ENCODE measurements at regions not wholly inside any gene's neighbourhood (a gene's known extent, or its start where the extent isn't known, plus 50 kb on each side); places are given as distances from the start of the nearest gene placed in this dataset.

DNA sequence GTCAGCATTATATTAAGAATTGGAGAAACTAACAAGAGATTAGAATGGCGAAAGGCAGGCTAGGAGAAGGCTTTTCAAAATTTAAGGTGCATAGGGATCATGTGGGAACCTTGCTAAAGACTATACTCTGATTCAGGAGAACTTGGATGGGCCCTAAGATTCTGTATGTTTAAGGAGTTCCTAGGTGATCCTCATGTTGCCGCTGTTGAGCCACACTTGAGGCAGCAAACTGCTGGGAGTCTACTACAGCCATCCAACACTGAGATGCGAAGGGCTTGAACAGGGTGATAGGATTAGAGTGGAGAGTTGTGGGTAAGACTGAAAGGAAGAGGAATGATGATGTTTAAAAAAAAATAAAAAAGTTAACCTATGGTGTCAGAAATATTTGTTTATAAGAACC is 1013.2 kb downstream of the MRPL39 start:
- H3K79me2 ChIP-seq (ENCODE audit: control insufficient read depth, insufficient read depth, low read length), result no peaks in the 10 kb centered on the region
- no peak overlapping the region for H3K9ac ChIP-seq (ENCODE audit: control insufficient read depth, extremely low read depth, insufficient read depth, low read length)
- no peaks in the 10 kb centered on the region for H3K27me3 ChIP-seq (ENCODE audit: control insufficient read depth, extremely low read depth, insufficient read depth, low read length)
- dilution Hi-C loops (cut with MboI; ENCODE audit: extremely low pct_ligation_motif_present, low sequenced_read_pairs), result no loop called here
- peaks cover 2% of the 10 kb centered on the region for H3K9me3 ChIP-seq (ENCODE audit: control insufficient read depth, low read depth, low read length)
- FAIRE-seq, result no peak
- H3K4me2 ChIP-seq (ENCODE audit: control insufficient read depth, extremely low read depth, insufficient read depth, low read depth, low read length), result no peak overlapping the region
- H3K4me3 ChIP-seq (ENCODE audit: control insufficient read depth in 2 of 3, extremely low read depth in 1 of 3, insufficient read depth in 2 of 3, low read depth in 1 of 3, low read length in 3 of 3), result no peak overlapping the region
- no peaks in the 10 kb centered on the region for H3K9me1 ChIP-seq (ENCODE audit: control insufficient read depth, extremely low read depth, insufficient read depth, low read length)
- no peaks in the 10 kb centered on the region for H4K20me1 ChIP-seq (ENCODE audit: control insufficient read depth, extremely low read depth, insufficient read depth, low read length)
- H3K27ac ChIP-seq (ENCODE audit: control insufficient read depth, insufficient read depth, low read length), result no peak overlapping the region
- no peaks in the 10 kb centered on the region for H3K36me3 ChIP-seq (ENCODE audit: control insufficient read depth in 2 of 2, extremely low read depth in 1 of 2, insufficient read depth in 2 of 2, low read length in 2 of 2)
- H3K4me1 ChIP-seq (ENCODE audit: control insufficient read depth, extremely low read depth, insufficient read depth, low read length), result no peaks in the 10 kb centered on the region
- TF ChIP-seq, protein P1, sequence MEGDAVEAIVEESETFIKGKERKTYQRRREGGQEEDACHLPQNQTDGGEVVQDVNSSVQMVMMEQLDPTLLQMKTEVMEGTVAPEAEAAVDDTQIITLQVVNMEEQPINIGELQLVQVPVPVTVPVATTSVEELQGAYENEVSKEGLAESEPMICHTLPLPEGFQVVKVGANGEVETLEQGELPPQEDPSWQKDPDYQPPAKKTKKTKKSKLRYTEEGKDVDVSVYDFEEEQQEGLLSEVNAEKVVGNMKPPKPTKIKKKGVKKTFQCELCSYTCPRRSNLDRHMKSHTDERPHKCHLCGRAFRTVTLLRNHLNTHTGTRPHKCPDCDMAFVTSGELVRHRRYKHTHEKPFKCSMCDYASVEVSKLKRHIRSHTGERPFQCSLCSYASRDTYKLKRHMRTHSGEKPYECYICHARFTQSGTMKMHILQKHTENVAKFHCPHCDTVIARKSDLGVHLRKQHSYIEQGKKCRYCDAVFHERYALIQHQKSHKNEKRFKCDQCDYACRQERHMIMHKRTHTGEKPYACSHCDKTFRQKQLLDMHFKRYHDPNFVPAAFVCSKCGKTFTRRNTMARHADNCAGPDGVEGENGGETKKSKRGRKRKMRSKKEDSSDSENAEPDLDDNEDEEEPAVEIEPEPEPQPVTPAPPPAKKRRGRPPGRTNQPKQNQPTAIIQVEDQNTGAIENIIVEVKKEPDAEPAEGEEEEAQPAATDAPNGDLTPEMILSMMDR (optimal IDR thresholded peaks at IDR 0.05 in 1 of 3, IDR thresholded peaks at IDR 0.05 in 1 of 3, conservative IDR thresholded peaks at IDR 0.05 in 1 of 3; ENCODE audit: extremely low read depth in 1 of 3, insufficient read depth in 2 of 3, low read length in 3 of 3), result no peak
- TF ChIP-seq EZH2 (IDR thresholded peaks at IDR 0.05; ENCODE audit: low read length), result no peak
- DNase-seq (ENCODE audit: low read depth, low spot score), result no peak
- H2AFZ ChIP-seq (ENCODE audit: control insufficient read depth, low read length), result no peak overlapping the region

DNA sequence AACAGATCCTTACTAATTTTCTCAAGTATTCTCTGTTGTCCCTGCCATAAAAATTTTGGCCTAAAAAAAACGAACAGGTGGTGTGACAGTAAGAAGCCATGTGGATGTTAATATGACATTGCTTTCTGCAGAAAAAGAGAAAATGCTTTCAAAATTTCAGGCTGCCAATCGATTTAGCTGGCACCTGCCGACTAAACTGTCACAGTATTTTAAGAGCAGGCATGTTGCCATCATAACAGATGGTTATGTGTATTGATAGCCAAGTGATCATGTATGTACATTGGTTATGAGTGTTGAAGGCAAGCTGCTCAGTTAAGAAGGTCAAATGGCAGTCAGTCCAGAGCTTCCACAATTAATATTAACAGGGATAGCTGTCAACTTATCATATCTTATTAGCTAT is 1017.0 kb downstream of the MRPL39 start:
- Histone ChIP-seq H2AFZ (ENCODE audit: control insufficient read depth, low read length) (no peak overlapping the region), H3K4me3 (ENCODE audit: control insufficient read depth in 2 of 3, extremely low read depth in 1 of 3, insufficient read depth in 2 of 3, low read depth in 1 of 3, low read length in 3 of 3) (no peak overlapping the region), H3K79me2 (ENCODE audit: control insufficient read depth, insufficient read depth, low read length) (no peaks in the 10 kb centered on the region), H3K9me3 (ENCODE audit: control insufficient read depth, low read depth, low read length) (peaks cover 2% of the 10 kb centered on the region), H3K27me3 (ENCODE audit: control insufficient read depth, extremely low read depth, insufficient read depth, low read length) (no peaks in the 10 kb centered on the region), H4K20me1 (ENCODE audit: control insufficient read depth, extremely low read depth, insufficient read depth, low read length) (no peaks in the 10 kb centered on the region), H3K4me2 (ENCODE audit: control insufficient read depth, extremely low read depth, insufficient read depth, low read depth, low read length) (no peak overlapping the region), H3K9ac (ENCODE audit: control insufficient read depth, extremely low read depth, insufficient read depth, low read length) (no peak overlapping the region), H3K9me1 (ENCODE audit: control insufficient read depth, extremely low read depth, insufficient read depth, low read length) (no peaks in the 10 kb centered on the region), H3K4me1 (ENCODE audit: control insufficient read depth, extremely low read depth, insufficient read depth, low read length) (no peaks in the 10 kb centered on the region), H3K27ac (ENCODE audit: control insufficient read depth, insufficient read depth, low read length) (no peak overlapping the region), H3K36me3 (ENCODE audit: control insufficient read depth in 2 of 2, extremely low read depth in 1 of 2, insufficient read depth in 2 of 2, low read length in 2 of 2) (no peaks in the 10 kb centered on the region)
- TF ChIP-seq EZH2 (IDR thresholded peaks at IDR 0.05; ENCODE audit: low read length), result no peak
- TF ChIP-seq, protein P1 (optimal IDR thresholded peaks at IDR 0.05 in 1 of 3, IDR thresholded peaks at IDR 0.05 in 1 of 3, conservative IDR thresholded peaks at IDR 0.05 in 1 of 3; ENCODE audit: extremely low read depth in 1 of 3, insufficient read depth in 2 of 3, low read length in 3 of 3), result no peak
- DNase-seq (ENCODE audit: low read depth, low spot score) (no peak), FAIRE-seq (no peak)
- dilution Hi-C loops (cut with MboI; ENCODE audit: extremely low pct_ligation_motif_present, low sequenced_read_pairs), result no loop called here

All from keratinocyte (primary cell).